ENCODE measurements at regions not wholly inside any gene's neighbourhood (a gene's known extent, or its start where the extent isn't known, plus 50 kb on each side); places are given as distances from the start of the nearest gene placed in this dataset.

- H3K4me3 ChIP-seq (ENCODE audit: low read depth, low read length), result no peak overlapping the region
- no peak for TF ChIP-seq CTCF (IDR thresholded peaks at IDR 0.05; ENCODE audit: insufficient read depth, low read depth, low read length, missing control alignments)
- DNase-seq (ENCODE audit: low read depth), result no peak
Measured at GRCh38 chrX:116111497-116111896, 59.0 kb upstream of the AGTR2 start.

- peak; percentile 0 for DNase-seq (ENCODE audit: low read depth)
- TF ChIP-seq CTCF (IDR thresholded peaks at IDR 0.05; ENCODE audit: insufficient read depth, low read depth, low read length, missing control alignments), result no peak
- no peak overlapping the region for H3K4me3 ChIP-seq (ENCODE audit: low read depth, low read length)
Measured at GRCh38 chrX:116111934-116112595, 58.5 kb upstream of the AGTR2 start.

DNA sequence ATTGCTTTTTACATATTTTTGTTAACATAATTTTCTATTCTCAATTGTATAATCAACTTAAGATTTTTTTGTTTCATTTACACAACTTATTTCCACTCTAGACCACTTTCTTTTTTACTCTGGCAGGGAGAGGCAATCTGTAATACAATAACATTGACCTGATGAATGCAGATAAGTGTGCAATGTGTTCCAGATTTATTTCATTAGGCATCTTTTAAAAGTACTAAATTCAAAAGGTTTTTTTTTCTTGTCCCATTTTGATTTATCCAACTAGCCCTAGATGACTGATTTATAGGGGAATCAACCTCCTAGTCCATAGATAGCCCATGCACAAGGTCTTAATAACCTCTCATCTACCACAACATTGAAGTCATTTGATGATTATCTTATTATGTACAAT is 55.5 kb upstream of the AGTR2 start:
- DNase-seq (ENCODE audit: low read depth), result no peak
- H3K4me3 ChIP-seq (ENCODE audit: low read depth, low read length), result no peak overlapping the region
- TF ChIP-seq CTCF (IDR thresholded peaks at IDR 0.05; ENCODE audit: insufficient read depth, low read depth, low read length, missing control alignments), result no peak

Data from GM12865 (cell line).